H1 (cell line): ENCODE measurements at regions not wholly inside any gene's neighbourhood (a gene's known extent, or its start where the extent isn't known, plus 50 kb on each side); places are given as distances from the start of the nearest gene placed in this dataset.

Source experiments
- HDAC2 ChIP-seq, 2 experiments: fragments of 300-600 bp in 1 of 2; sonication (generic) in 1 of 2; IDR thresholded peaks; 2 replicates each; pipeline ENCODE4 v1.6.1; 2011 to 2012; ENCODE audit warnings: low read depth in 2 of 2, low read length in 2 of 2, mild to moderate bottlenecking in 2 of 2, moderate library complexity in 2 of 2, borderline replicate concordance in 1 of 2, inconsistent platforms in 1 of 2
- KDM4A ChIP-seq: IDR thresholded peaks from one replicate; pipeline ENCODE4 v1.7.1; 2012; ENCODE audit warnings: low read depth, mild to moderate bottlenecking, moderate library complexity, low read length, inconsistent platforms; ENCODE audit not compliant: severe bottlenecking
- TEAD4 ChIP-seq: IDR thresholded peaks from 2 replicates; pipeline ENCODE4 v1.6.1; 2012; ENCODE audit warnings: low read depth, low read length, inconsistent platforms, mixed read lengths
- TF ChIP-seq, protein P1 (sequence below): IDR thresholded peaks from 2 replicates; pipeline ENCODE4 v1.6.1; 2011; ENCODE audit warnings: low read depth, mild to moderate bottlenecking, low read length; ENCODE audit not compliant: insufficient read depth

GRCh38 chr12:88753707-88754106, 173.4 kb upstream of the KITLG start (continued):
- TF ChIP-seq, protein P1, sequence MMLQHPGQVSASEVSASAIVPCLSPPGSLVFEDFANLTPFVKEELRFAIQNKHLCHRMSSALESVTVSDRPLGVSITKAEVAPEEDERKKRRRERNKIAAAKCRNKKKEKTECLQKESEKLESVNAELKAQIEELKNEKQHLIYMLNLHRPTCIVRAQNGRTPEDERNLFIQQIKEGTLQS, result no peak
- TF ChIP-seq KDM4A, result no peak
- TF ChIP-seq HDAC2 (IDR thresholded peaks at IDR 0.05; ENCODE audit: borderline replicate concordance in 1 of 2, low read depth in 2 of 2, low read length in 2 of 2), result no peak
- no peak for TF ChIP-seq TEAD4
